ENCODE measurements at regions not wholly inside any gene's neighbourhood (a gene's known extent, or its start where the extent isn't known, plus 50 kb on each side); places are given as distances from the start of the nearest gene placed in this dataset.
"Not testable (repeated sequence)": the region's sequence is repeated elsewhere in the genome, so short reads cannot be mapped to it uniquely, and the experiment has no call there.

DNA sequence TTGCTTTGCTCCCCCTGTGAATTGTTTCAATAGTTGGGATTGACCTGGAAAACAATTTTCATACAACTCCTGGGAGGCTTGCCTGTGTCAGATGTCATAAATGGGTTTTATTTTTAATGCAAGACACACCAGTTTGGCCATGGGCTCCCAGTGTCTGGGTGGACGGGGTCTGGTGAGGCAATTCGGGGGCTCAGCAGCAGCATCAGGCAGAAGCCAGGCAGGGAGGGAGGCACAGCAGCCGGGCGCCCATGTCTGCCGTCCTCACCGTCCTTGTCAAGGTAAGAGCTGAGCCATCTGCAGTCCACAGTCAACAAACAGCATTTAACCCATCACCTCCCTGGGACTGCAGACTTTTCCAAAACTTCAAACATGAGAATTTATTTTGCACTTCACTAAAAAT, 150.6 kb downstream of the NPIPB11 start:
- DNase-seq: not testable (repeated sequence)

DNA sequence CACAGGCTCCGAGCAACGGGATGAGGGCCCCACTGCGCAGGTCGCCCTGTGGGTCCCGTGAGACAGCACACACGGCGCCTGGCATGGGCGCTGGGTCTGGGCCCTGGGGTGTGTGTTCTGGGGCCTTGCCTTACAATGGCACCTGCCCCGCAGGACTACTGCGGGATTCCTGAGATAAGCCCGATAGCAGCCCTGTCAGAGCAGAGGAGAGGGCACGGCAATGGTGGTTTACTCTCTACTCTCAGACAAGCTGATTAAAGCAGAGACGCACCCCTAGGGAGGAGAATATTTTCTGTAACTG, 151.1 kb downstream of the NPIPB11 start:
- not testable (repeated sequence) for DNase-seq

DNA sequence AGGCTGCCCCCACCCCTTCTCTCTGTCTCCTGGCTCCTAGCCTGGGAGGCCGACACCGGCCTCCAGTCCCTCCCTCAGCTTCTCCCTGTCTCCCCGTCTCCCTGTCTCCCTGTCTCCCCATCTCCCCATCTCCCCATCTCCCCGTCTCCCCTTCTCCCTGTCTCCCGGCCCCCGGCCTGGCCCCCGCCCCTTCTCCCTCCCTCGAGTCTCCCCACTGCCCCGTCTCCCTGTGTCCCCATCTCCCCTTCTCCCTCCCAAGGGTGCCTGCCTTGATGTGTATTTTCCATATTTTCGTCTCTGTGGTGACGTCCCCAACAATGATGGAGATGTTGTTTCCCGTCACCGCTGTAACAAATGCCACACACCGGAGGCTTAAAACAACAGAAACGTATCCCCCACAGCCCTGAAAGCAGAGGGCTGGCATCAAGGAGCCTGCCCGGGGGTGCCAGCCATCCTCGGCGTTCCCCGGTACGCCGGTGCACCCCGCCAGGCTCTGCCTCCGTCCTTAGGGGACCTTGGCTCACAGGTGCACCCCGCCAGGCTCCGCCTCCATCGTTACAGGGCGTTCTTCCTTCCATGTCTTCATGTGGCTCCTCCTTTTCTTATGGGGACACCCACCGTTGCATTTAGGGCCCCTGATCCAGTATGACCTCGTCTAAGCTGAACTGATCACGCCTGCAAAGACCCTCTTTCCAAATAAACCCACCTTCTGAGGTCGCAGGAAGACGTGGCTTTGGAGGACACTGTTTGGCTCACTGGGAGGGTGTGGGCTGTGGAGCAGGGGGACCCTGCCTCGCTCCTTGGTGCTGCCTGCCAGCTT, 151.6 kb downstream of the NPIPB11 start:
- DNase-seq: no peak

DNA sequence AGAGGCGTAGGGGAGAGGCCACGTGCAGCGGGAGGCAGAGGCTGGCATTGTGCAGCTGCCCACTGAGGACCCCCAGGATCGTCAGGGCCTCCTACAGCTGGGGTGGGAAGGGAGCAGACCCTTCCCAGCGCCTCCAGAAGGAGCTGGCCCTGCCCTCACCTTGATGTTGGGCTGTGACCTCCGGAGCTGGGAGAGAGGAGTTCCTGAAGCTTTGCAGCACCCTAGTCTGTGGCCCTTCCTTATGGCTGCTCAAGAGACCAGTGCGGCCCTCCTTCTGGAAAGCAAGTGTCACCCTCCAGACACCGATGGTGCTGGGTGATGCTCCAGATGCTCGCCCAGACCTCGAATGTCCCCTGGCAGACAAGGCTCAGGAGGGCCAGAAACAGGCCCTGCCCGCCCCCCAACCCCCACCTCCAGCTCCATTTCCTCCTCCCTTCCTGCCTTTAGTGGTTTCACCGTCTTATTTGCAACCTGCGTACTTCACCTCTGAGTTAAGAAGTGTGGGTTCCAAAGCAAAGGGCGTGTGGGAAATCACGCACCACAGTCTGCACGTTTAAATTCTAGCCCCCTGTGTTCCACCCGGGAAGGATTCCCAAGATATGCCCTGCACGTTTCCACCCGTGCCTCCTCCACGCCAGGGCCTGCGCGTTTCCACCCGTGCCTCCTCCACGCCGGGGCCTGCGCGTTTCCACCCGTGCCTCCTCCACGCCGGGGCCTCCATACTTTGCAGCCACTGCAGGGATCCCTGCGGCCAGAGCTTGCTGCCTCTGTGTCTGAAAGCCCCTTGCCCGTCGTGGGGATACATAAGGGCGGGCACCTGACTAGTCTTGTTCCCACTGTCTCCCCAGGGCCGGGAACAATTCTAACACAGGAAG, 152.6 kb downstream of the NPIPB11 start:
- DNase-seq: not testable (repeated sequence)

DNA sequence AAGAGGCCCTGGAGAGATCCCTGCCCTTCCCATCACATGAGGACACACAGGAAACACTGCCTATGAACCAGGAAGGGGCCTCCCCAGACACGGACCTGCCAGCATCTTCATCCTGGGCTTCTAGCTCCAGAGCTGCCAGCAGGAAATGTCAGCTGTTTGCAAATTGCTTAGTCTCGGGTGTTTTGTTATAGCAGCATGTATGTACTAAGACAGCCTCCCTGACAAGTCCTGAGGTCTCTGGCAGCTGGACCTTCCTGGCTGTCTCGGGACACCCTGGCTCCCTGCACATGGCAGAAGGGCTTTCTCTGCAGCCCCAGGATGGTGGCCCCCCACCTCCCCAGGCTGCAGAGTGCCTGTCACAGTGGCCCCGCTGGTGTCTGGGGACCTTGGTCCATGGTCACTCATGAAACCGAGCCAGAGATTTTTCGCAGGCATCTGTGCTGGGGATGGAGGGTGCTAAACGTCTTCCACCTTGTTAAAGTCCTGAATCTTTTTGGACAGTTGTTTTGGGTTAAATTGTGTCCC, 153.4 kb downstream of the NPIPB11 start:
- not testable (repeated sequence) for DNase-seq

DNA sequence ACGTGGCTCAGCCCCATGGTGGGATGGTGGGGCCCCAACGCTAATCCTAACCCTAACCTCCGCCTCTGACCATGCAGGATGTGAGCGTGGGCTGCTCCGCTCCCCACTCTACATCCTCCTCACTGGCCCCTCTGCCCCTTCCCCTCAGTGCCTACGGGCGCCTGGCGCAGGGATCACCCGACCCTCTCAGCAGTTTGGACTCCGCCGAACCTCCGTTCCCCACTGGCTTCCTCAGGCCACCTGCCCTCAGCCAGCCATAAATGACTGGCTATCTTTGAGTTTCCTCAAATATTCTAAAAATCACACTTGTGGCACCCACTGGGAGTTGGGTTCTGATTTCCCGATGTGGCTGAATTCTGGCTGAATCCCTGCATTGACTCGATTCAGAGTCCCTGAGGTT, 154.2 kb downstream of the NPIPB11 start:
- DNase-seq: not testable (repeated sequence)

DNA sequence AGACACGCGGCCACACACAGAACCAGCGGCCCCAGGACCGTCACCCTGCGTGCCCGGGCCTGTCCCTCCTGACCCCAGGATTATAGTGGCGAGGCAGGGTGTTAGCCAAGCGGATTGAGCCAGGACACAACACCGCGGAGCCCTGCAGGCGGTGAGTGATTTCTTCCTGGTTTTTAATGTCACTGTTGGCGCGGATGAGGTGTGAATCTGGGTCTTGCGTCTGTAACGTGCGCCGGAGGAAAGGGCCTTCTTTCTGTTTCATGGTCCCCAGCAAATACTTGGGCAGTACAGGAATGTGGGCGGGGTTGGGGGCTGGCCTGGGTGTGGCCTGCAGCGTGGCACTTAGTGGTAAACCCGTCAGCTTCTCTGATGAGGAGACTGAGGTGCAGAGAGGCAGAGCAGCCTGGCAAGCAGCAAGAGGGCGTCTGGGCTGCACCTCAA, 154.9 kb downstream of the NPIPB11 start:
- DNase-seq: not testable (repeated sequence)

DNA sequence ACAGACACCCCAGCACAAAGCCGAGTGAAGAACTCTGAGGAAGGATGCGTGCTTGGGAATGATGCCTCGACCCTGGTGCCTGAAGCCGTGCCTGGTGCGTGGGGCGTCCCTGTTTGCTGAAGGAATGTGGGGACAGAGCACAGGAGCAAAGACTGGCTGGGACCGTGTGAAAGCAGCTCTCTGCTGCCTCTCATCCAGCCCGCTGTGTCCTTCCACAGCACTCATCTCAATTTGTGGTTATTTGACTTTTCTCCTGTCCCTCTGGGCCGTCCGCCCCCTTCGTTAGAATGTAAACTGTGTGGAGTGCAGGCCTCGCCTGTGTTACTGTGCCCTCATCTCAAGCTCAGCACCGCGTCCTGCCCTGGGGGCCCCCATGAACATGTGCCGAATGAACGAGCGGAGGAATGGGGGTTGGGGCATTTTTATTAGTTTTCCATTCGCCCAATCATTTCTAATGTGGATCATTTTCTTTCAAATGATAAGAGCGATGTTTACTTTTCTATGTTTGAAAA, 155.5 kb downstream of the NPIPB11 start:
- not testable (repeated sequence) for DNase-seq

DNA sequence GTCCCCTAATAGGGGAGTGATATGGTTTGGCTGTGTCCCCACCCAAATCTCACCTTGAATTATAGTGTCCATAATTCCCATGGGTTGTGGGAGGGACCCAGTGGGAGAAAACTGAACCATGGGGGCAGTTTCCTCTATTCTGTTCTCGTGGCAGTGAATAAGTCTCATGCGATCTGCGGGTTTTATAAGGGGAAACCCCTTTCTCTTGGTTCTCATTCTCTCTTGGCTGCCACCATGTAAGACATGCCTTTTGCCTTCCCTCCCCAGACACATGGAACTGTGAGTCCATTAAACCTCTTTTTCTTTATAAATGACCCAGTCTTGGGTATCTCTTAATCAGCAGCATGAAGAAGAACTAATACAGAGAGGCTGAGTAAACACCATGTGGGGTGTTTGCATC, 156.0 kb downstream of the NPIPB11 start:
- DNase-seq: not testable (repeated sequence)

DNA sequence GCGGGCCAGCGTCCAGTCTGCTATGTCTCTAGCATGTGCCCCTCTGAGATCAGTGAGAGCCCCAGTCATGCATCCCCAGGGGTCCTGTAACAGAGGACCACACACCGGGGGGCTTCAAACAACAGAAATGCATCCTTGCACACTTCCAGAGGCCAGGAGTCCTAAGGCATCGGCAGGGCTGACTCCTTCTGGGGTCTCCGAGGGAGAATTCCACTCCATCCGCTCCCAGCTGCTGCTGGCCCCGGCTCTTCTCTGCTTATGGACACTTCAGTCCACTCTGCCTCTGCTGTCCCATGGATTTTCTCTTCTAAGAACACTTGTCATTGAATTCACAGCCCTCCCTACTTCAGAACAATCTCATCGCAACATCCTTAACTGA, 157.6 kb downstream of the NPIPB11 start:
- DNase-seq: not testable (repeated sequence)

DNA sequence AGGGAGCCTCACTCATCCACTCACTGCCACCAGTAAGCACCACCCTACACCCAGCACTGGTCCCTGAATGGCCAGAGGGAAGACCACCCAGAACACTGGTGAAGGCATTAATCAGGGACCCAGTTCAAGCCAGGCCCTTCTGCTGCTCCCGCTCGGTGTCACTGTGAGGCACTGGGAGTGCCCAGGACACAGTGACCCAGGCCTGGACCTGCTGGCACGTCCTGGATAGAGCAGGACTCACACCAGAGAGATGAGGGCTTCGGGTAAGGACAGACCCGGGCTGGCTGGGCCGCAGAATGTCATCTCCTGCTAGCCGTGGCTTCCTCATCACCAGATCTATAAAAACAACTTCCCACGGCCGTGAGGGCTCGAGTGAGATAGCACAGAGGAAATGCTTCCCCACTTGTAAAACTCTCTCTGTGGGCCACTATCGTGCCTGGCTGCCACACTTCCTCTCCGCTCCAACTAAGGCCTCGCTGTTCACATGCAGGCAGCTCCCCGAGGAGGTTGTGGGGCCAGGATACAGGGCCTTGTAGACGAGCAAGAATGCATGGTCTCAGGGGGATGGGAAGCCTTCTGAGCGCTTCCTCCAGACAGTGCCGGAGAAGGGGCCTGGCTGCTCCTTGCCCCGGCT, 158.1 kb downstream of the NPIPB11 start:
- not testable (repeated sequence) for DNase-seq

DNA sequence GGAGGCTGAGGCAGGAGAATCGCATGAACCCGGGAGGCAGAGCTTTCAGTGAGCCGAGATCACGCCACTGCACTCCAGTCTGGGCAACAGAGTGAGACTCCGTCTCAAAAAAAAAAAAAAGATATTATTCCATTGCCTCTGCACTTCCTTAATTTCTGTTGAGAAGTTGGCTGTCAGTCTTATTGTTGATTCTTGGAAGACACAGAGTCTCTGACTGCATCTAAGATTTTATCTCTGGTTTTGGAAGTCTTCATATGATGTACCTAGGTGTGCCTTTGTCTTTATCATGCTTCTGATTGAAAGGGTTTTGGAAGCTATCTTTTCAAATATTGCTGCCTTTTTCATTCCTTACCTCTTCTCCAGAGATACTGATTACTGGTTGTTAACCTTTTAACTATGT, 160.4 kb downstream of the NPIPB11 start:
- not testable (repeated sequence) for DNase-seq

DNA sequence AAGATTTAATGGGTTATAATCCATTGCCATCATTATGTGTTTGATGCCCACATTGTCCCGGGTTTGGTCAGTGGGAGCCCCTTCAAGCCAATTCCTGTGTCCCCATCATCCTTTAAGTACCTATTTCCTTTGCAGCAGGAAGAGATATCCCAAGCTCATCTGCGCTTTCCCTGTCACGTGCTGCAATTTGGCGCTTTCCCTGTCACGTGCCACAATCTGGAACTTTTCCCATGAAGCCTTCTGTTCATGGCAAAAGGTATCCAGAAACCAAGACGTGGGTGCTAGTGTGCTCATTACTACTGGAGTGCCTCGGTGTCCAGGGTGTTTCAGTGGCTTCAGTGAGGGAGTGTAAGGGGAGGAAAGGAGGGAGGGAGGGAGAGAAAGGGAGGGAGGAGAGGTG, 168.5 kb downstream of the NPIPB11 start:
- DNase-seq: no peak

DNA sequence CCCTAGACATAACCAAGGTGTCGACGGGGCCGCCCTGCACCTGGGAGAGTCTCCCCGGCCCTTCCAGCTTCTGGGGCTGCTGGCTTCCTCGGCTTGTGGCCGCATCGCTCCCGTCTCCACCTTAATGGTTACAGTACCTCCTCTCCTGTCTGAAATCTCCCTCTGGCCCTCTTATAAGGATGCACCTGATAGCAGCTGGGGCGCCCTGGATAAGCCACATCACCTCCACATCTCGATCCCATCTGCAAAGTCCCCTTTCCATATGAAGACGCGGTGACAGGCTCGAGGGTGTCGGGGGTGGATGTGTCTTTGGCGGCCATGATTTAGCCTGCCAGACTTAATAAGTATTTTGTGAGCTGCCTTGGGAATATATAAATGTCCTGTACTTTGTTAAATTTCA, 169.0 kb downstream of the NPIPB11 start:
- not testable (repeated sequence) for DNase-seq

DNA sequence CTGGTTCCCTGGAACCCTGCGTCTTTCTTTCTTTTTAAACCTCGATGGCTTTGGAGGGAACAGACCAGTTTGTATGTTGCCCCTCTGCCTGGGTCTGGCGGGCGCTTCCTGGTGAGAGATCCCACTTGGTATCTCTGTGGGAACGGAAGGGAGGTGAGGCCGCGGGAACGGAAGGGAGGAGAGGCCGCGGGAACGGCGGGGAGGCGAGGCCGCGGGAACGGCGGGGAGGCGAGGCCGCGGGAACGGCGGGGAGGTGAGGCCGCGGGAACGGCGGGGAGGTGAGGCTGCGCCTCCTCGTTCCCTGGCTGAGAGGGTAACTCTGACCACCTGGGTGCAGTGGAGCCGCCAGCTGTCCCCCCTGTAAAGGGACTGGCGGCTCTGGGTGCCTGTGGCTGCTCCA, 169.5 kb downstream of the NPIPB11 start:
- not testable (repeated sequence) for DNase-seq

DNA sequence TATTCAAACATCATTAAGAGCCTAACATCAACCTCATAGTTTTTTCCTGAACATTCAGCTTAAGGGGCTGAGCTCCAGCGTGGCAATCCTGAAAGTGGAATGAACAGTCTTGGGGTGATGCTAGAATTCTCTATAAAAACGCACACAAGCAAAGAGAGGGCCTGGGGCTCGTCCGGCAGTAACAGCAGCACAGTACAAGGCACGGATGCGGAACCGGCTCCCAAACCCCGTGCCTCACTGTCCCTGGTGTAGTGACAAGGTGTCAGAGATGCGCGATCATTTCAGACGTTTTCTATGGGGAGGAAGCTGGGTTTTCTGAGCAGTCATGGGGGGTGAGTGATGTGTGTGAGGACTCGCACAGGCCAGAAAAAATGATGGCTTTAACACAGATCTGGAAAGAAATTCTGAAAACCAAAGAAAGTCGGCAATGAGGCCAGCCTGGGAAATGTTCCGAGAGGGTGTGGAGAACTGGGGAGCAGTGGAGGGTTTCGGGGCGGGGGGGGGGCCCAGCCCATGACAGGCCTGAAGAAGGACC, 170.6 kb downstream of the NPIPB11 start:
- not testable (repeated sequence) for DNase-seq

DNA sequence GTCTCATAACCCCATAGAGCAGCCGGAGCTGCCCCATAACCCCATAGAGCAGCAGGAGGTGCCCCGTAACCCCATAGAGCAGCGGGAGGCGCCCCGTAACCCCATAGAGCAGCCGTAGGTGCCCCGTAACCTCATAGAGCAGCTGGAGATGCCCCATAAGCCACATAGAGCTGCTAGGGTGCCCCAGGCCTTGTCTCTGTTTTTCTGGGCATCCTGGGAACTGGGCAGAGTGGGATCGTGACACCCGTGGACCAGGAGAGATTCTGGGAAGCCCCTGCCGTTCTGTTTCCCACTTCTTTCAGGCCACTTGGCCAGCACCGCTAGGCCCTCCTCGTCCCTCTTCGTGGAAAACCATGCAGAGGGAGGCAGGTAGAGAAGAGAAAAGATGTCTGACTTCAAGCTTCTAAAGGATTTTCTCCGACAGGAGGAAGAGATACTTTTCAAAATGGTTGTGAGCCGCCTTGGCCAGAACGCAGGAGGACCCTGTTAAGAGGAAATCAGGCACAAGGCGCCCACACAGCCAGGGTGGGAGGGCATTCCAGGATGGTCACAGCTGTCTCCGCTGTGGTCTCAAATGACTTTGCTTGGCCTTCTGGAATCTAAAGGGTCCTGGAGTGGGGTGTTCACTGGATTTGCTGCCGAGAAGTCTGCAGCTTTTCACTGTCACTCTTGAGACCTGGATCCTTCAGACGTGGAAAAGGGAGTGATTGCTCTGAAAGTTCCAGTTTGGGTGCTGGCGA, 171.8 kb downstream of the NPIPB11 start:
- not testable (repeated sequence) for DNase-seq

DNA sequence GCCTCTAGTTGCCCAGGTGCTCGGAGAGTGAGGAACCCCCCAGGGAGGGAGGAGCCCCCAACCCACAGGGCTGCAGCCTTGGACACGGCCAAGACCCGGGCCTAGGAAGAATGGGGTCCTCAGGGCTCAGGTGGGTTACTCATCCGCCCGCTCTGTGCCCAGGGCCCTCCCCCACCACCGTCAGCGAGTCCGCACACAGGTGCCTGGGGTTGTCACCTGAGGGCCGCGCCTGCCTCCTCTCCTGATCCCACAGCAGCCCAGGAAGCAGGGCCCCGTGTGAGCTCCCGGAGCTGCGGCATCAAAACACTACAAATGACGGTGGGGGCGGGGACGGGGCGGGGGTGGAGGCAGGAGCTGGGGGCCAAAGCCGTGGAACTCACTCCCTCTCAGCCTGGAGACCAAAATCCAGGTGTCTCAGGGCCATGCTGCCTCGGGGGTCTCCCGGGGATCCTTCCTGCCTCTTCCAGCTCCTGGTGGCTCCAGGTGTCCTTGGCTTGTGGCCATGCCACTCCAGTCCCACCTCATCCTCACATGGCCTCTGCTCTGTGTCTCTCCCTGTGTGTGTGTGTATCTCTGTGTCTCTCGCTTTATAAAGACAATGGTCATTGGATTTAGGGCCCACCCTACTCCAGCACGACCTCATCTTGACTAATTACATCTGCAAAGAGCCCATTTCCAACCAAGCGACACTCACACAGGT, 172.7 kb downstream of the NPIPB11 start:
- peak; percentile 38 for DNase-seq

DNA sequence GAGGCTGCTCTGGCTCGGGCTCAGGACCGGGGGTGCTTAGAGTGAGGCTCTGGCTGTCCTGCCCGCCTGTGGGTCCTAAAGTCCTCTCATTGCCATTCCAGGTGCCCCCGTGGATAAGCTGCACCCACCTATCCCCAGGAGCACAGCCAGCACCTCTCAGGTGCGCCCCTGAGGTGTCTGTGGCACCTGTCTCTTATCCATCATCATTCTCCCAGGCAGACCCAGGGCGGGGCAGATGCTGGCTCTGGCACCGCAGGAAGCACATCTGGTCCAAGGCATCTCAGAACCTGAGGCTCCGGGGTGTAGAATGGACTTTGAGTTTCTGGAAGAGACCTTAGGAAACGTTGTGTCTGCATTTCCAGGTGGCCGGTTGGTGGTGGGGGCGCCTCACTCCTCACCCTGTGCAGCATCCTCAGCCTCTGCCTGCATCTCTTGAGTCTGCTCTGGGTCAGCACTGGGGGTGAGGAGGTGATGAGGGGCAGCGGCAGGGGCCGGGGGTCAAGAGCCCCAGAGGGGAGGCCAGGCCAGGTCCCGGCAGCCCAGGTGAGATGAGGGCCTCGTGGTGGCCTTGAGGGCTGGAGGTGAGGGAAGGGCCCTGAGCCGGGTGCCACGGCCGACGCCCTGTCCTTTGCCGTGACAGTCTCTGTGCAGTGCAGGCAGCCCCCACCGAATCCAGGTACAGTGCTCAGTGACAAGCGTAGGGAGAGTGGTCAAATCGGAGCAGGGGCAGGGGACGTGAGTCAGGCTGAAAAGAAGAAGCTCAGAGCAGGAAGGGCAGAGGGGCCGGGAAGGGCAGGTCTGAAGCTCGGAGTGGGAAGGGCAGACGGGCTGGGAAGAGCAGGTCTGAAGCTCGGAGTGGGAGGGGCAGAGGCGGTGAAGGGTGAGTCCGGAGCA, 173.5 kb downstream of the NPIPB11 start:
- peak; percentile 45 for DNase-seq

DNA sequence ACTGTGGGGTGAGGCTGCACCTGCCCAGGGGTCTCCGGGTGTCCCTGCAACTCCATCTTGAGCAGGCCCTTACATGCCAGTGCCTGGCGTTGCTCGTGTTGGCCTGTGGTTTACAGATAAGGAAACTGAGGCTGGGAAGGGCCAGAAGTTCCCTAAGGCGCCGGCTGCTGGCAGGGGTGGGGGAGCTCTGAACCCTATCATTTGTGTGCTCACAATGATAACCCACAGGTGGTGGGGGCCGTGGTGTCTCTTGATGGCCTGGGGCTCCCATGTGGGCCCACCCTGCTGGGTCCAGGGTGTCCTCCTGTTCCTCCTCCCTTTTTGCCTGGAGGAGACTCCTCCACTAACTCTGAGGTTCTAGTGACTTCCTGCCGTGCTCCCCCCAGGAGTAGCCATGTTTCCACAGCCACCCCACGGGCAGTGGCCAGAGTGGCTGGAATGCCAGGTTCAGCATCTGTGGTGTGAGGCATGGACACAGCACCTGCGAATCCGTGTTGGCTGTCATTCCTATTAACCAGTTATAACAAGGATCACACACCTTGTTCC, 174.3 kb downstream of the NPIPB11 start:
- peak; percentile 49 for DNase-seq

All from activated CD8-positive, alpha-beta memory T cell treated with anti-CD3 and anti-CD28 coated beads for 24 hours (primary cell).